CD4-positive, alpha-beta T cell (primary cell): ENCODE measurements at regions not wholly inside any gene's neighbourhood (a gene's known extent, or its start where the extent isn't known, plus 50 kb on each side); places are given as distances from the start of the nearest gene placed in this dataset.

Experiments
- ATAC-seq: fragments of 200-7000 bp; cut with Tn5 transposase; one replicate; pipeline ENCODE4 v1.10.0; 2022; ENCODE audit warnings: mild to moderate bottlenecking; ENCODE audit not compliant: poor library complexity
- CTCF ChIA-PET: fragments of 350-600 bp; sonication (Branson Sonifier 250); formaldehyde crosslinking; loops from one replicate; lab custom pipeline; 2021; ENCODE audit warnings: antibody characterized with exemption, inconsistent platforms; lab: Charles Lee
- POLR2A ChIA-PET: fragments of 350-600 bp; sonication (Branson Sonifier 250); formaldehyde crosslinking; loops from one replicate; lab custom pipeline; 2021; ENCODE audit warnings: antibody characterized with exemption, inconsistent platforms; lab: Charles Lee
- DNase-seq, 14 experiments: peaks; one replicate each; pipeline ENCODE4 v3.0.0-alpha.2; 2013 to 2020; ENCODE audit warnings: mixed read lengths in 2 of 14
- H3K27ac ChIP-seq, 2 donors: one replicate each; pipeline versions ENCODE4 v1.5.1 to v1.7.0; 2013; ENCODE audit warnings: low read length in 2 of 2, low read depth in 1 of 2, mild to moderate bottlenecking in 1 of 2
- H3K27me3 ChIP-seq, 2 experiments: 1 replicate in 1 of 2; 2 replicates in 1 of 2; pipeline versions ENCODE4 v1.6.1 to v1.7.0; 2013; ENCODE audit warnings: low read length in 2 of 2, control low read depth in 1 of 2, mild to moderate bottlenecking in 1 of 2, moderate library complexity in 1 of 2; ENCODE audit not compliant: insufficient read depth in 2 of 2, control insufficient read depth in 1 of 2
- H3K36me3 ChIP-seq: one replicate; pipeline ENCODE4 v1.6.1; 2013; ENCODE audit warnings: low read length, control low read depth; ENCODE audit not compliant: insufficient read depth
- H3K4me1 ChIP-seq: one replicate; pipeline ENCODE4 v1.6.1; 2013; ENCODE audit warnings: low read length, control low read depth; ENCODE audit not compliant: insufficient read depth
- H3K4me3 ChIP-seq: one replicate; pipeline ENCODE4 v1.5.1; 2013; ENCODE audit warnings: mild to moderate bottlenecking, low read length, moderate library complexity
- H3K9me3 ChIP-seq, 2 experiments: 1 replicate in 1 of 2; 2 replicates in 1 of 2; pipeline versions ENCODE4 v1.6.1 to v1.7.0; 2013; ENCODE audit warnings: low read length in 2 of 2, mild to moderate bottlenecking in 2 of 2, control low read depth in 1 of 2, moderate library complexity in 1 of 2; ENCODE audit not compliant: control insufficient read depth in 1 of 2, insufficient read depth in 1 of 2
- H3K27ac Mint-ChIP-seq: one replicate; pipeline ENCODE4 v1.8.0; 2020; ENCODE audit warnings: mixed read lengths
- H3K27me3 Mint-ChIP-seq: one replicate; pipeline ENCODE4 v1.8.0; 2021; ENCODE audit warnings: mixed read lengths
- H3K36me3 Mint-ChIP-seq: one replicate; pipeline ENCODE4 v1.8.0; 2021; ENCODE audit warnings: low read depth, mixed read lengths
- H3K4me1 Mint-ChIP-seq: one replicate; pipeline ENCODE4 v1.8.0; 2021; ENCODE audit warnings: low read depth, mixed read lengths
- H3K4me3 Mint-ChIP-seq: one replicate; pipeline ENCODE4 v1.8.0; 2020; ENCODE audit warnings: mild to moderate bottlenecking, mixed read lengths
- H3K9me3 Mint-ChIP-seq: one replicate; pipeline ENCODE4 v1.8.0; 2020; ENCODE audit warnings: mixed read lengths
- CTCF ChIP-seq: fragments of 200-600 bp; IDR thresholded peaks from one replicate; pipeline ENCODE4 v1.8.0; 2022; ENCODE audit warnings: antibody characterized with exemption, mild to moderate bottlenecking
- intact Hi-C, 2 experiments: fragments of 100-400 bp; cut with DNase I in 1 of 2; cut with micrococcal nuclease in 1 of 2; formaldehyde crosslinking; loops; one replicate each; pipeline versions ENCODE4 v1.15.1 to v1.9.0; 2023 to 2025; cut with DNase I, micrococcal nuclease

- no peak for DNase-seq
- intact Hi-C loops, result no loop called here
- H3K36me3 Mint-ChIP-seq, result no peaks in the 10 kb centered on the region
- H3K27ac Mint-ChIP-seq, result no peak overlapping the region
- ChIA-PET CTCF (no interaction called here), POLR2A (no interaction called here)
- no peaks in the 10 kb centered on the region for H3K27me3 ChIP-seq
- H3K36me3 ChIP-seq, result no peaks in the 10 kb centered on the region
- no peak for TF ChIP-seq CTCF
- peaks cover 0 to 4% of the 10 kb centered on the region in 2 experiments for H3K9me3 ChIP-seq
- H3K27ac ChIP-seq, result no peak overlapping the region
- H3K4me1 ChIP-seq, result no peaks in the 10 kb centered on the region
- H3K4me3 Mint-ChIP-seq, result no peak overlapping the region
- no peaks in the 10 kb centered on the region for H3K4me1 Mint-ChIP-seq
- H3K4me3 ChIP-seq, result no peak overlapping the region
- no peak for ATAC-seq
- H3K27me3 Mint-ChIP-seq, result no peaks in the 10 kb centered on the region
- H3K9me3 Mint-ChIP-seq, result peaks cover 10% of the 10 kb centered on the region
These were observed 919.9 kb downstream of the FSCB start for GRCh38 chr14:43587183-43587582.

DNA sequence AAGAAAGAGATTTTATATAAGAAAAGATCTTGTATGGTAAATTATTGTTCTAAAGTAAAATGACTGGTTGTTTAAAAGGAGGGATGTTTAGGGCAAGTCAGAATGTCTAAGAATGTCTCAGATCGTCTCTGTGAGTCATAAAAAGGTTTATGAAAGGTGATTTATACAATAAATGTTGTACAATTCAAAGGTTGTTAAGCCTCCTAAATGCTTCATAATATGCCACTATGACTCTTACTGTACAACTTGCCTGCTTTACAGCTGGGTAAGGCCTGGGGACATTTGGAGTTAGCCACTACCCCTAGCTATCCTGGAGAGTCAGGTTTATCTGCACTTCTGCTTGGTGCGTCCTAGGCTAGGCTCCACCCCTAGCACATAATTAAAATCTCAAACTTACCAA, 927.4 kb downstream of the FSCB start:
- ChIA-PET POLR2A (no interaction called here), CTCF (no interaction called here)
- Histone ChIP-seq H3K9me3 (peaks cover 4% of the 10 kb centered on the region in 2 experiments), H3K27ac (no peak overlapping the region), H3K36me3 (no peaks in the 10 kb centered on the region), H3K27me3 (no peaks in the 10 kb centered on the region), H3K4me3 (no peak overlapping the region), H3K4me1 (no peaks in the 10 kb centered on the region)
- no peak for TF ChIP-seq CTCF
- no peak overlapping the region for H3K27ac Mint-ChIP-seq
- H3K4me3 Mint-ChIP-seq, result no peak overlapping the region
- H3K9me3 Mint-ChIP-seq, result peaks cover 11% of the 10 kb centered on the region
- no peaks in the 10 kb centered on the region for H3K4me1 Mint-ChIP-seq
- ATAC-seq (no peak), DNase-seq (no peak)
- H3K27me3 Mint-ChIP-seq, result no peaks in the 10 kb centered on the region
- intact Hi-C loops, result no loop called here
- H3K36me3 Mint-ChIP-seq, result no peaks in the 10 kb centered on the region

- H3K27me3 ChIP-seq, result no peaks in the 10 kb centered on the region
- no peak overlapping the region for H3K27ac ChIP-seq
- H3K4me1 ChIP-seq, result no peaks in the 10 kb centered on the region
- H3K9me3 ChIP-seq, result peaks cover 0 to 9% of the 10 kb centered on the region in 2 experiments
- H3K36me3 ChIP-seq, result no peaks in the 10 kb centered on the region
- Mint-ChIP-seq H3K27ac (no peak overlapping the region), H3K4me3 (no peak overlapping the region), H3K36me3 (no peaks in the 10 kb centered on the region), H3K4me1 (no peaks in the 10 kb centered on the region), H3K9me3 (peaks cover 2% of the 10 kb centered on the region), H3K27me3 (no peaks in the 10 kb centered on the region)
- no peak overlapping the region for H3K4me3 ChIP-seq
- intact Hi-C loops, result no loop called here
- ChIA-PET POLR2A (no interaction called here), CTCF (no interaction called here)
- no peak for DNase-seq
- ATAC-seq, result no peak
- TF ChIP-seq CTCF, result no peak
These were observed 939.1 kb downstream of the FSCB start for GRCh38 chr14:43568022-43568421.
